HCT116 (cell line): ENCODE measurements at regions not wholly inside any gene's neighbourhood (a gene's known extent, or its start where the extent isn't known, plus 50 kb on each side); places are given as distances from the start of the nearest gene placed in this dataset.
"Not testable (repeated sequence)": the region's sequence is repeated elsewhere in the genome, so short reads cannot be mapped to it uniquely, and the experiment has no call there.

ENCODE experiments used
- ATAC-seq: fragments of 200-7000 bp; cut with Tn5 transposase; 2 replicates; pipeline ENCODE4 v1.9.1; 2020; ENCODE audit warnings: mild to moderate bottlenecking, moderate library complexity
- BruUV-seq: library from RNA; stranded (reverse); fragments of 400-500 nt; replicated peaks from 2 replicates; lab custom pipeline; 2021; lab: Mats Ljungman, UMichigan
- CTCF ChIA-PET: fragments of 300-600 bp; sonication (Branson Sonifier 250); formaldehyde crosslinking; loops from one replicate; lab custom pipeline; 2021; ENCODE audit warnings: antibody characterized with exemption; lab: Charles Lee
- POLR2A ChIA-PET: fragments of 300-600, 350-600 bp; sonication (Branson Sonifier 250); formaldehyde crosslinking; loops from one replicate; lab custom pipeline; 2021; ENCODE audit warnings: antibody characterized with exemption; lab: Charles Lee
- RAD21 ChIA-PET, 2 experiments: fragments of 300-600 bp; sonication (Branson Sonifier 250); formaldehyde crosslinking; loops; one replicate each; lab custom pipeline; 2023; ENCODE audit warnings: low total read pairs in 2 of 2; ENCODE audit not compliant: uncharacterized antibody in 2 of 2, unreplicated experiment in 2 of 2, low non-redundant PET in 1 of 2; lab: Charles Lee
- DNase-seq: peaks from one replicate; pipeline ENCODE4 v3.0.0-alpha.2; 2010; ENCODE audit warnings: low read depth, low spot score
- H2AFZ ChIP-seq: fragments of 200-600 bp; shearing (Covaris generic), sonication (generic); 2 replicates; pipeline ENCODE4 v1.6.1; 2017; ENCODE audit warnings: low read depth, mixed run types, mixed read lengths, antibody characterized with exemption, low read length; ENCODE audit not compliant: poor library complexity, severe bottlenecking
- H3K27ac ChIP-seq: 2 replicates; pipeline ENCODE4 v1.5.1; 2012; ENCODE audit warnings: low read depth, low read length
- H3K27me3 ChIP-seq: fragments of 200-600 bp; sonication (generic); 2 replicates; pipeline ENCODE4 v1.6.1; 2016; ENCODE audit warnings: mixed run types, low read length, mixed read lengths; ENCODE audit not compliant: insufficient read depth
- H3K36me3 ChIP-seq, 2 experiments: fragments of 200-500 bp in 1 of 2; fragments of 200-600 bp in 1 of 2; sonication (Bioruptor generic) in 1 of 2; sonication (generic) in 1 of 2; 2 replicates each; pipeline versions ENCODE4 v1.5.1 to v1.6.1; 2014 to 2016; ENCODE audit warnings: low read length in 2 of 2, inconsistent platforms in 1 of 2, mixed read lengths in 1 of 2, mixed run types in 1 of 2; ENCODE audit not compliant: insufficient read depth in 2 of 2, control insufficient read depth in 1 of 2
- H3K4me1 ChIP-seq, 2 experiments: fragments of 200-600 bp in 1 of 2; sonication (generic) in 1 of 2; 2 replicates each; pipeline versions ENCODE4 v1.5.1 to v1.6.1; 2012 to 2017; ENCODE audit warnings: low read length in 2 of 2, inconsistent platforms in 1 of 2, mild to moderate bottlenecking in 1 of 2, mixed read lengths in 1 of 2, mixed run types in 1 of 2, moderate library complexity in 1 of 2; ENCODE audit not compliant: insufficient read depth in 2 of 2, control insufficient read depth in 1 of 2
- H3K4me2 ChIP-seq: fragments of 200-600 bp; sonication (generic); 2 replicates; pipeline ENCODE4 v1.6.1; 2017; ENCODE audit warnings: mixed run types, low read length, mixed read lengths
- H3K4me3 ChIP-seq, 2 experiments: fragments of 200-600 bp in 1 of 2; sonication (generic) in 1 of 2; replicated peaks in 1 of 2; 2 replicates each; pipeline ENCODE4 v1.5.1; 2011 to 2016; ENCODE audit warnings: low read length in 2 of 2, control low read depth in 1 of 2, low read depth in 1 of 2, mild to moderate bottlenecking in 1 of 2, mixed read lengths in 1 of 2, mixed run types in 1 of 2
- H3K79me2 ChIP-seq: fragments of 200-600 bp; sonication (generic); 2 replicates; pipeline ENCODE4 v1.6.1; 2017; ENCODE audit warnings: mild to moderate bottlenecking, mixed run types, low read length, moderate library complexity, mixed read lengths; ENCODE audit not compliant: insufficient read depth
- H3K9ac ChIP-seq: fragments of 200-600 bp; sonication (generic); 2 replicates; pipeline ENCODE4 v1.6.1; 2016; ENCODE audit warnings: low read length, mixed read lengths
- H3K9me2 ChIP-seq: fragments of 200-600 bp; sonication (generic), shearing (Covaris generic); 2 replicates; pipeline ENCODE4 v1.6.1; 2017; ENCODE audit warnings: mixed run types, mild to moderate bottlenecking, moderate library complexity; ENCODE audit not compliant: insufficient read depth
- H3K9me3 ChIP-seq, 2 experiments: fragments of 200-500 bp in 1 of 2; fragments of 200-600 bp in 1 of 2; sonication (Bioruptor generic) in 1 of 2; sonication (generic) in 1 of 2; 2 replicates each; pipeline ENCODE4 v1.6.1; 2014 to 2017; ENCODE audit warnings: low read length in 2 of 2, mixed read lengths in 2 of 2, inconsistent platforms in 1 of 2, low read depth in 1 of 2, mild to moderate bottlenecking in 1 of 2, mixed run types in 1 of 2, moderate library complexity in 1 of 2; ENCODE audit not compliant: control insufficient read depth in 1 of 2, insufficient read depth in 1 of 2
- H4K20me1 ChIP-seq: fragments of 200-600 bp; sonication (generic), shearing (Covaris generic); 2 replicates; pipeline ENCODE4 v1.6.1; 2017; ENCODE audit warnings: mixed run types, mild to moderate bottlenecking, moderate library complexity; ENCODE audit not compliant: insufficient read depth
- CEBPB ChIP-seq: IDR thresholded peaks from 2 replicates; pipeline ENCODE4 v1.6.1; 2012; ENCODE audit warnings: low read depth
- CTCF ChIP-seq, 3 experiments: fragments of 200-600 bp in 1 of 3; sonication (generic) in 1 of 3; IDR thresholded peaks in 2 of 3; conservative IDR thresholded peaks in 1 of 3; 2 replicates each; pipeline ENCODE4 v1.5.1; 2012 to 2017; ENCODE audit warnings: low read depth in 2 of 3, low read length in 2 of 3, antibody characterized with exemption in 1 of 3, borderline replicate concordance in 1 of 3, control low read depth in 1 of 3, mild to moderate bottlenecking in 1 of 3, mixed read lengths in 1 of 3, mixed run types in 1 of 3, moderate library complexity in 1 of 3; ENCODE audit not compliant: insufficient read depth in 1 of 3
- JUND ChIP-seq: IDR thresholded peaks from 2 replicates; pipeline ENCODE4 v1.6.1; 2012
- SRF ChIP-seq: IDR thresholded peaks from 2 replicates; pipeline ENCODE4 v1.6.1; 2012; ENCODE audit warnings: low read depth
- intact Hi-C: fragments of 100-400 bp; cut with micrococcal nuclease; formaldehyde crosslinking; loops from 2 replicates; pipeline ENCODE4 v1.10.0; 2022

- TF ChIP-seq SRF (no peak), CEBPB (no peak)
- no TSS peak for BruUV-seq
- POLR2A ChIA-PET, result no interaction called here
- H3K9me3 ChIP-seq, result peaks cover 0 to 16% of the 10 kb centered on the region in 2 experiments
- H3K4me1 ChIP-seq, result no peaks in the 10 kb centered on the region
- H3K4me2 ChIP-seq, result no peak overlapping the region
- H3K79me2 ChIP-seq, result no peaks in the 10 kb centered on the region
- CTCF ChIA-PET, result no interaction called here
- H3K27me3 ChIP-seq, result no peaks in the 10 kb centered on the region
- no peak overlapping the region for H3K27ac ChIP-seq
- no peak overlapping the region for H2AFZ ChIP-seq
- intact Hi-C loops, result no loop called here
- H3K4me3 ChIP-seq, result no peak overlapping the region
- no peaks in the 10 kb centered on the region for H3K9me2 ChIP-seq
- ATAC-seq (no peak), DNase-seq (no peak)
- H4K20me1 ChIP-seq, result no peaks in the 10 kb centered on the region; the same call in 1 of the 2 replicates
- H3K9ac ChIP-seq, result no peak overlapping the region
- no peaks in the 10 kb centered on the region for H3K36me3 ChIP-seq
- RAD21 ChIA-PET, result no interaction called here
Measured at GRCh38 chr16:62261760-62262159, 225.5 kb upstream of the CDH8 start.

GRCh38 chr16:62258931-62259435 lies 222.7 kb upstream of the CDH8 start:
- H3K79me2 ChIP-seq, H3K4me3 ChIP-seq, H2AFZ ChIP-seq, H3K36me3 ChIP-seq, intact Hi-C loops, BruUV-seq, CTCF ChIA-PET, H3K9me2 ChIP-seq, H3K27ac ChIP-seq, POLR2A ChIA-PET, RAD21 ChIA-PET, H3K9ac ChIP-seq, H4K20me1 ChIP-seq, H3K4me2 ChIP-seq, ATAC-seq, H3K4me1 ChIP-seq, H3K27me3 ChIP-seq, DNase-seq: not testable (repeated sequence)
- H3K9me3 ChIP-seq, result peaks cover 0 to 21% of the 10 kb centered on the region in 2 experiments; a peak in 3 of 4 replicates

- TF ChIP-seq JUND, result no peak
- TF ChIP-seq CTCF (IDR thresholded peaks at IDR 0.05 in 2 of 3, conservative IDR thresholded peaks at IDR 0.05 in 1 of 3; ENCODE audit: borderline replicate concordance in 1 of 3, insufficient read depth in 1 of 3, low read depth in 2 of 3, low read length in 2 of 3), result peak in 1 of 3 experiments; percentile 11; a peak in 1 of 6 replicates
- TF ChIP-seq, all 23 proteins: peak for 1
- ChIA-PET CTCF (no interaction called here), RAD21 (no interaction called here), POLR2A (no interaction called here)
- ATAC-seq (no peak), DNase-seq (no peak)
- Histone ChIP-seq H3K4me2 (no peak overlapping the region), H3K9ac (no peak overlapping the region), H3K27me3 (no peaks in the 10 kb centered on the region), H4K20me1 (no peaks in the 10 kb centered on the region), H3K9me2 (no peaks in the 10 kb centered on the region), H3K27ac (no peak overlapping the region), H3K36me3 (no peaks in the 10 kb centered on the region), H3K4me3 (no peak overlapping the region), H3K79me2 (no peaks in the 10 kb centered on the region), H3K9me3 (peaks cover 0 to 13% of the 10 kb centered on the region in 2 experiments; a peak in 2 of 4 replicates), H2AFZ (no peak overlapping the region), H3K4me1 (no peaks in the 10 kb centered on the region)
- BruUV-seq, result no TSS peak
- intact Hi-C loops, result no loop called here
Measured at GRCh38 chr16:62256406-62256805, 220.2 kb upstream of the CDH8 start.
